ENCODE measurements at regions not wholly inside any gene's neighbourhood (a gene's known extent, or its start where the extent isn't known, plus 50 kb on each side); places are given as distances from the start of the nearest gene placed in this dataset.
"Not testable (repeated sequence)": the region's sequence is repeated elsewhere in the genome, so short reads cannot be mapped to it uniquely, and the experiment has no call there.

GRCh38 chr2:147149575-147150240 is 695.1 kb upstream of the ACVR2A start:
- H3K36me3 ChIP-seq (ENCODE audit: control insufficient read depth, insufficient read depth, low read length): no peaks in the 10 kb centered on the region
- no peak overlapping the region for H3K27ac ChIP-seq (ENCODE audit: low read depth, low read length)

GRCh38 chr2:147147802-147148201 is 697.0 kb upstream of the ACVR2A start:
- no peak overlapping the region for H3K9ac ChIP-seq (ENCODE audit: low read length)
- H3K27ac ChIP-seq (ENCODE audit: low read depth, low read length): no peak overlapping the region
- H3K36me3 ChIP-seq (ENCODE audit: control insufficient read depth, insufficient read depth, low read length): no peaks in the 10 kb centered on the region
- H3K4me3 ChIP-seq (ENCODE audit: low read length): no peak overlapping the region
- no peaks in the 10 kb centered on the region for H3K4me1 ChIP-seq (ENCODE audit: control insufficient read depth, insufficient read depth, low read length)
- H3K27me3 ChIP-seq (ENCODE audit: control insufficient read depth, insufficient read depth, low read length): no peaks in the 10 kb centered on the region

More at GRCh38 chr2:147149575-147150240, 695.1 kb upstream of the ACVR2A start:
- Histone ChIP-seq H3K4me3 (ENCODE audit: low read length) (no peak overlapping the region), H3K9ac (ENCODE audit: low read length) (no peak overlapping the region), H3K4me1 (ENCODE audit: control insufficient read depth, insufficient read depth, low read length) (no peaks in the 10 kb centered on the region), H3K27me3 (ENCODE audit: control insufficient read depth, insufficient read depth, low read length) (no peaks in the 10 kb centered on the region)

- H3K4me1 ChIP-seq (ENCODE audit: control insufficient read depth, insufficient read depth, low read length): no peaks in the 10 kb centered on the region
- no peak overlapping the region for H3K9ac ChIP-seq (ENCODE audit: low read length)
- no peak overlapping the region for H3K27ac ChIP-seq (ENCODE audit: low read depth, low read length)
- no peaks in the 10 kb centered on the region for H3K27me3 ChIP-seq (ENCODE audit: control insufficient read depth, insufficient read depth, low read length)
- H3K36me3 ChIP-seq (ENCODE audit: control insufficient read depth, insufficient read depth, low read length): no peaks in the 10 kb centered on the region
- no peak overlapping the region for H3K4me3 ChIP-seq (ENCODE audit: low read length)
These were observed 702.9 kb upstream of the ACVR2A start for GRCh38 chr2:147141930-147142329.

- H3K9ac ChIP-seq (ENCODE audit: low read length); H3K27ac ChIP-seq (ENCODE audit: low read depth, low read length); H3K27me3 ChIP-seq (ENCODE audit: control insufficient read depth, insufficient read depth, low read length); H3K36me3 ChIP-seq (ENCODE audit: control insufficient read depth, insufficient read depth, low read length); H3K4me1 ChIP-seq (ENCODE audit: control insufficient read depth, insufficient read depth, low read length); H3K4me3 ChIP-seq (ENCODE audit: low read length): not testable (repeated sequence)
These were observed 705.1 kb upstream of the ACVR2A start for GRCh38 chr2:147139732-147140131.

GRCh38 chr2:147137711-147138110 is 707.1 kb upstream of the ACVR2A start:
- no peak overlapping the region for H3K4me3 ChIP-seq (ENCODE audit: low read length)
- no peaks in the 10 kb centered on the region for H3K27me3 ChIP-seq (ENCODE audit: control insufficient read depth, insufficient read depth, low read length)
- H3K9ac ChIP-seq (ENCODE audit: low read length): no peak overlapping the region

GRCh38 chr2:147135376-147135775 is 709.5 kb upstream of the ACVR2A start:
- Histone ChIP-seq H3K4me1 (ENCODE audit: control insufficient read depth, insufficient read depth, low read length) (no peaks in the 10 kb centered on the region), H3K9ac (ENCODE audit: low read length) (no peak overlapping the region), H3K27me3 (ENCODE audit: control insufficient read depth, insufficient read depth, low read length) (no peaks in the 10 kb centered on the region), H3K36me3 (ENCODE audit: control insufficient read depth, insufficient read depth, low read length) (no peaks in the 10 kb centered on the region), H3K27ac (ENCODE audit: low read depth, low read length) (no peak overlapping the region), H3K4me3 (ENCODE audit: low read length) (no peak overlapping the region)

More at GRCh38 chr2:147137711-147138110, 707.1 kb upstream of the ACVR2A start:
- Histone ChIP-seq H3K4me1 (ENCODE audit: control insufficient read depth, insufficient read depth, low read length) (no peaks in the 10 kb centered on the region), H3K27ac (ENCODE audit: low read depth, low read length) (no peak overlapping the region), H3K36me3 (ENCODE audit: control insufficient read depth, insufficient read depth, low read length) (no peaks in the 10 kb centered on the region)

- Histone ChIP-seq H3K4me1 (ENCODE audit: control insufficient read depth, insufficient read depth, low read length) (no peaks in the 10 kb centered on the region), H3K9ac (ENCODE audit: low read length) (no peak overlapping the region), H3K36me3 (ENCODE audit: control insufficient read depth, insufficient read depth, low read length) (no peaks in the 10 kb centered on the region)
These were observed 711.4 kb upstream of the ACVR2A start for GRCh38 chr2:147133286-147133908.

GRCh38 chr2:147125145-147125544 is 719.7 kb upstream of the ACVR2A start:
- Histone ChIP-seq H3K9ac (ENCODE audit: low read length) (no peak overlapping the region), H3K27ac (ENCODE audit: low read depth, low read length) (no peak overlapping the region), H3K4me3 (ENCODE audit: low read length) (no peak overlapping the region), H3K27me3 (ENCODE audit: control insufficient read depth, insufficient read depth, low read length) (no peaks in the 10 kb centered on the region), H3K4me1 (ENCODE audit: control insufficient read depth, insufficient read depth, low read length) (no peaks in the 10 kb centered on the region), H3K36me3 (ENCODE audit: control insufficient read depth, insufficient read depth, low read length) (no peaks in the 10 kb centered on the region)

More at GRCh38 chr2:147133286-147133908, 711.4 kb upstream of the ACVR2A start:
- Histone ChIP-seq H3K27ac (ENCODE audit: low read depth, low read length) (no peak overlapping the region), H3K27me3 (ENCODE audit: control insufficient read depth, insufficient read depth, low read length) (no peaks in the 10 kb centered on the region), H3K4me3 (ENCODE audit: low read length) (no peak overlapping the region)

GRCh38 chr2:147122944-147123343 is 721.9 kb upstream of the ACVR2A start:
- H3K4me3 ChIP-seq (ENCODE audit: low read length): no peak overlapping the region
- H3K9ac ChIP-seq (ENCODE audit: low read length): no peak overlapping the region
- no peaks in the 10 kb centered on the region for H3K27me3 ChIP-seq (ENCODE audit: control insufficient read depth, insufficient read depth, low read length)
- no peaks in the 10 kb centered on the region for H3K4me1 ChIP-seq (ENCODE audit: control insufficient read depth, insufficient read depth, low read length)
- no peaks in the 10 kb centered on the region for H3K36me3 ChIP-seq (ENCODE audit: control insufficient read depth, insufficient read depth, low read length)
- H3K27ac ChIP-seq (ENCODE audit: low read depth, low read length): no peak overlapping the region

GRCh38 chr2:147110962-147111361 is 733.9 kb upstream of the ACVR2A start:
- H3K4me3 ChIP-seq (ENCODE audit: low read length): no peak overlapping the region

GRCh38 chr2:147110317-147110716 is 734.5 kb upstream of the ACVR2A start:
- H3K9ac ChIP-seq (ENCODE audit: low read length): no peak overlapping the region
- H3K27me3 ChIP-seq (ENCODE audit: control insufficient read depth, insufficient read depth, low read length): no peaks in the 10 kb centered on the region
- H3K36me3 ChIP-seq (ENCODE audit: control insufficient read depth, insufficient read depth, low read length): no peaks in the 10 kb centered on the region
- no peak overlapping the region for H3K4me3 ChIP-seq (ENCODE audit: low read length)
- no peak overlapping the region for H3K27ac ChIP-seq (ENCODE audit: low read depth, low read length)
- no peaks in the 10 kb centered on the region for H3K4me1 ChIP-seq (ENCODE audit: control insufficient read depth, insufficient read depth, low read length)

More at GRCh38 chr2:147110962-147111361, 733.9 kb upstream of the ACVR2A start:
- H3K27ac ChIP-seq (ENCODE audit: low read depth, low read length): no peak overlapping the region
- H3K36me3 ChIP-seq (ENCODE audit: control insufficient read depth, insufficient read depth, low read length): no peaks in the 10 kb centered on the region
- no peaks in the 10 kb centered on the region for H3K4me1 ChIP-seq (ENCODE audit: control insufficient read depth, insufficient read depth, low read length)
- no peaks in the 10 kb centered on the region for H3K27me3 ChIP-seq (ENCODE audit: control insufficient read depth, insufficient read depth, low read length)
- H3K9ac ChIP-seq (ENCODE audit: low read length): no peak overlapping the region

GRCh38 chr2:147109291-147109690 is 735.5 kb upstream of the ACVR2A start:
- H3K4me3 ChIP-seq (ENCODE audit: low read length): no peak overlapping the region
- no peaks in the 10 kb centered on the region for H3K4me1 ChIP-seq (ENCODE audit: control insufficient read depth, insufficient read depth, low read length)
- H3K9ac ChIP-seq (ENCODE audit: low read length): no peak overlapping the region
- H3K36me3 ChIP-seq (ENCODE audit: control insufficient read depth, insufficient read depth, low read length): no peaks in the 10 kb centered on the region
- H3K27me3 ChIP-seq (ENCODE audit: control insufficient read depth, insufficient read depth, low read length): no peaks in the 10 kb centered on the region
- no peak overlapping the region for H3K27ac ChIP-seq (ENCODE audit: low read depth, low read length)

- no peaks in the 10 kb centered on the region for H3K4me1 ChIP-seq (ENCODE audit: control insufficient read depth, insufficient read depth, low read length)
- no peak overlapping the region for H3K9ac ChIP-seq (ENCODE audit: low read length)
- no peak overlapping the region for H3K27ac ChIP-seq (ENCODE audit: low read depth, low read length)
- H3K27me3 ChIP-seq (ENCODE audit: control insufficient read depth, insufficient read depth, low read length): no peaks in the 10 kb centered on the region
- H3K36me3 ChIP-seq (ENCODE audit: control insufficient read depth, insufficient read depth, low read length): no peaks in the 10 kb centered on the region
- no peak overlapping the region for H3K4me3 ChIP-seq (ENCODE audit: low read length)
These were observed 736.3 kb upstream of the ACVR2A start for GRCh38 chr2:147108548-147108947.

Data from rectal smooth muscle tissue (tissue), 1 donor.